HEK293T (cell line): ENCODE measurements at regions not wholly inside any gene's neighbourhood (a gene's known extent, or its start where the extent isn't known, plus 50 kb on each side); places are given as distances from the start of the nearest gene placed in this dataset.

ENCODE experiments used
- CTCF ChIA-PET: fragments of 350-600 bp; formaldehyde crosslinking; extraction: SDS; loops from one replicate; lab custom pipeline; 2021; ENCODE audit warnings: antibody characterized with exemption, inconsistent platforms; lab: Yijun Ruan, JAX
- POLR2A ChIA-PET: fragments of 350-600 bp; formaldehyde crosslinking; extraction: SDS; loops from one replicate; lab custom pipeline; 2020; ENCODE audit warnings: antibody characterized with exemption, inconsistent platforms; lab: Yijun Ruan, JAX
- DNase-seq: peaks from one replicate; pipeline ENCODE4 v3.0.0; 2012; ENCODE audit warnings: mixed read lengths; ENCODE audit errors: extremely low spot score
- ARNT ChIP-seq: fragments of 450-650 bp; IDR thresholded peaks from 2 replicates; pipeline ENCODE4 v1.6.1; 2017; ENCODE audit warnings: mild to moderate bottlenecking
- BHLHE40 ChIP-seq: fragments of 450-650 bp; IDR thresholded peaks from 2 replicates; pipeline ENCODE4 v1.6.1; 2016; ENCODE audit warnings: mild to moderate bottlenecking, moderate library complexity, borderline replicate concordance
- CTBP1 ChIP-seq: fragments of 450-650 bp; IDR thresholded peaks from 2 replicates; pipeline ENCODE4 v1.6.1; 2016; ENCODE audit warnings: borderline replicate concordance
- ELF4 ChIP-seq: fragments of 450-650 bp; IDR thresholded peaks from 2 replicates; pipeline ENCODE4 v1.6.1; 2017; ENCODE audit warnings: antibody characterized with exemption
- FOXA1 ChIP-seq: fragments of 450-650 bp; IDR thresholded peaks from 2 replicates; pipeline ENCODE4 v1.6.1; 2016; ENCODE audit warnings: mild to moderate bottlenecking
- FOXK2 ChIP-seq: fragments of 450-650 bp; IDR thresholded peaks from 2 replicates; pipeline ENCODE4 v1.6.1; 2016; ENCODE audit warnings: mild to moderate bottlenecking
- FOXM1 ChIP-seq: fragments of 450-650 bp; IDR thresholded peaks from 2 replicates; pipeline ENCODE4 v1.6.1; 2017; ENCODE audit warnings: mild to moderate bottlenecking, borderline replicate concordance
- HDGF ChIP-seq: fragments of 450-650 bp; IDR thresholded peaks from 2 replicates; pipeline ENCODE4 v1.6.1; 2017; ENCODE audit warnings: antibody characterized with exemption, borderline replicate concordance
- L3MBTL2 ChIP-seq: fragments of 450-650 bp; conservative IDR thresholded peaks from 2 replicates; pipeline ENCODE4 v1.6.1; 2016; ENCODE audit warnings: mild to moderate bottlenecking
- LEF1 ChIP-seq: fragments of 450-650 bp; IDR thresholded peaks from 2 replicates; pipeline ENCODE4 v1.6.1; 2017; ENCODE audit warnings: mild to moderate bottlenecking, borderline replicate concordance
- NFRKB ChIP-seq: fragments of 450-650 bp; IDR thresholded peaks from 2 replicates; pipeline ENCODE4 v1.6.1; 2016; ENCODE audit warnings: mild to moderate bottlenecking, moderate library complexity
- SP1 ChIP-seq: fragments of 450-650 bp; IDR thresholded peaks from 2 replicates; pipeline ENCODE4 v1.6.1; 2017
- SUZ12 ChIP-seq: fragments of 450-650 bp; IDR thresholded peaks from 2 replicates; pipeline ENCODE4 v1.6.1; 2016; ENCODE audit warnings: mild to moderate bottlenecking
- TARDBP ChIP-seq: fragments of 450-650 bp; IDR thresholded peaks from 2 replicates; pipeline ENCODE4 v1.6.1; 2016
- ZNF384 ChIP-seq: fragments of 450-650 bp; IDR thresholded peaks from 2 replicates; pipeline ENCODE4 v1.6.1; 2016
- TF ChIP-seq, protein P1 (sequence below): fragments of 450-650 bp; IDR thresholded peaks from 2 replicates; pipeline ENCODE4 v1.6.1; 2016

DNA sequence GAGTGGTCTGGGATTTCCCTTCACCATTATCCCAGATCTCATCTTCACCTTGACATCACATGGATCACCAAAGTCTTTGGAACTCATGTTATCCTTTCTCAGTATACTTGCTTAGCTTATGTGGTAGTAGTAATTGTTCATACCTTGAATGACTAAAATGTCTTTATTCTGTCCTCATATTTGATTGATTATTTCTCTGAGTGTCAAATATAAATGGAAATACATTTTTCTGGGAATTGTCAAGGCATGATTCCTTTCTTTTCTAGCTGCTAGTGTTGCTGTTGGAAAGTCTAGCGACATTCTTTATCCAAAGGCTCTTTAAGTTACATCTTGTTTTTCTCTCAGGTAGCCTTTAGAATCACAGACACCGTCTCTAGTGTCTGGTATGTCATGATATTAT lies 334.4 kb downstream of the CMPK2 start:
- TF ChIP-seq L3MBTL2 (no peak), CTBP1 (no peak), SP1 (no peak), TARDBP (no peak), HDGF (no peak)
- TF ChIP-seq, protein P1, sequence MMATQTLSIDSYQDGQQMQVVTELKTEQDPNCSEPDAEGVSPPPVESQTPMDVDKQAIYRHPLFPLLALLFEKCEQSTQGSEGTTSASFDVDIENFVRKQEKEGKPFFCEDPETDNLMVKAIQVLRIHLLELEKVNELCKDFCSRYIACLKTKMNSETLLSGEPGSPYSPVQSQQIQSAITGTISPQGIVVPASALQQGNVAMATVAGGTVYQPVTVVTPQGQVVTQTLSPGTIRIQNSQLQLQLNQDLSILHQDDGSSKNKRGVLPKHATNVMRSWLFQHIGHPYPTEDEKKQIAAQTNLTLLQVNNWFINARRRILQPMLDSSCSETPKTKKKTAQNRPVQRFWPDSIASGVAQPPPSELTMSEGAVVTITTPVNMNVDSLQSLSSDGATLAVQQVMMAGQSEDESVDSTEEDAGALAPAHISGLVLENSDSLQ = no peak
- ChIA-PET CTCF (no interaction called here), POLR2A (no interaction called here)
- DNase-seq = no peak

DNA sequence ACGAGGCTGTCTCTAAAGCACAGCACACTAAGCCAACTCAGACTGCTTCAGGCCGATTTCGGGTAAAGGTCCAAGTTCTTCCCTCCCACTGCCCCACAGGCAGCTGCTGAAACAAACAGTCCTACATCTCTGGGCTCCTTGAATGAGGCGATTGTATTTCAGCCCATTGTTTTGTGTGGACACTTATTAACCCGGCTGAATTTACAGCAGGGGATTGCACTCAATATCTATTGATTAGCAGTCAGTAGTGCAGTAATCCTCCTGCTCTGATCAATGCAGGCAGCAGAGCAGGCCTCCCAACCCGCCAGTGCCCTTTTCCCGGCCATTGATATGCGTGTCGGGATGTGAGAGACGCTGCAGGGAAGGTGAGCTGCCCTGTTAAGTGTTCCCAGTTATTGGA lies 330.1 kb downstream of the CMPK2 start:
- no peak for TF ChIP-seq SP1
- POLR2A ChIA-PET = no interaction called here
- CTCF ChIA-PET = no interaction called here
- no peak for DNase-seq

DNA sequence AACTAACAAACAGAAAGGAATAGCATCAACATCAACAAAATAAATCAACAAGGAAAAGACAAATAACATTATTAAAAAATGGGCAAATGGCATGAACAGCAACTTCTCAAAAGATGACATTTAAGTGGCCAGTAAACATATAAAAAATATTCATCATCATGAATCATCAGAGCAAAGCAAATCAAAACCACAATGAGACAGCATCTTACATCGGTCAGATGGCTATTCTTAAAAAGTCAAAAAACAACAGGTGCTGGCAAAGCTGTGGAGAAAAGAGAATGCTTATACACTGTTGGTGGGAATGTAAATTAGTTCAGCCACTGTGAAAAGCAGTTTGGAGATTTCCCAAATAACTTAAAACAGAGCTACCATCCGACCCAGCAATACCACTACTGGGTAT lies 327.1 kb downstream of the CMPK2 start:
- ChIA-PET CTCF (no interaction called here), POLR2A (no interaction called here)

DNA sequence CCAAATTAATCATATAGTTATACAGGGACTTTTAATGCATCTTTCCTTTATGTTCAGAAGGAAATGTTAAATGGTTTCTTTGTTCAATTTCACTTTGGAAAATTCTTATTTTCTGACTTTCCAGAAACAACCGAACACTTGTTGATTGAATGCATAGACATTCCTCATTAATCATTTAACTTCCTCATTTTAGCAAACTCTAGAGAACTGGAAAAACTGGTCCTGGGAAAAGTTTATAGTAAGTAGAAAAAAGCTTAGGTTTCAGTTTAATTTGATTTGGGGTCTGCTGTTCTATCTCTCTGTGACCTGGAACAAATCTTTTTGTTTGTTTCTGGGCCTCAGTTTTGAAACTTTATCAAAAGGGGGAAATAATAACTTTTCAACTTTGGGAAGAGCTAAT lies 320.4 kb downstream of the CMPK2 start:
- TF ChIP-seq HDGF (no peak), FOXM1 (no peak), L3MBTL2 (no peak), SP1 (no peak), ARNT (no peak), NFRKB (no peak)
- no peak for DNase-seq
- POLR2A ChIA-PET = no interaction called here
- CTCF ChIA-PET = no interaction called here

More for the DNA sequence above, 327.1 kb downstream of the CMPK2 start:
- TF ChIP-seq TARDBP (no peak), LEF1 (no peak), SP1 (no peak), FOXM1 (no peak), ZNF384 (no peak), FOXK2 (no peak)
- TF ChIP-seq, protein P1 = no peak
- DNase-seq = no peak

DNA sequence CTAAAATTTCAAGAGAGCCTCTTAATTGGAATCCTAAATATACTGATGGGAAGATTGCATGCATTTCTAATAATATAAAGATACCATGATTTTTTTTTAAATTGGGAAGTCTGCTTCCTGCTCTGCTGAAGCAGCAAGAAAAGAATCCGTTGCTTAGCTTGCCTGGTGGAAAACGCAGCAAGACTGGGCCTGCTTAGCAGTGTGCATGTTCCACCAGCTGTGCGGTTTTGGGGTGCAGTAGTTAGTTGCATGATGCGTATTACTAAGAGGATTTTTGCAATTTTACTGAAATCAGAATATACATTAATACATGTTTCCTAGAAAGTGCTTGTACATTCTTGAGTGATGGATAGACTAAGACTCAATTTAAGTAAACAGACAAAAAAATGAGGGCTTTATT lies 319.9 kb downstream of the CMPK2 start:
- ChIA-PET POLR2A (no interaction called here), CTCF (no interaction called here)
- TF ChIP-seq LEF1 (no peak), SUZ12 (no peak), FOXA1 (no peak), TARDBP (no peak), ARNT (no peak), HDGF (no peak), CTBP1 (no peak), ELF4 (no peak), NFRKB (no peak), FOXM1 (no peak), ZNF384 (no peak), FOXK2 (no peak), L3MBTL2 (no peak), SP1 (no peak), BHLHE40 (no peak)
- TF ChIP-seq, protein P1 = no peak

DNA sequence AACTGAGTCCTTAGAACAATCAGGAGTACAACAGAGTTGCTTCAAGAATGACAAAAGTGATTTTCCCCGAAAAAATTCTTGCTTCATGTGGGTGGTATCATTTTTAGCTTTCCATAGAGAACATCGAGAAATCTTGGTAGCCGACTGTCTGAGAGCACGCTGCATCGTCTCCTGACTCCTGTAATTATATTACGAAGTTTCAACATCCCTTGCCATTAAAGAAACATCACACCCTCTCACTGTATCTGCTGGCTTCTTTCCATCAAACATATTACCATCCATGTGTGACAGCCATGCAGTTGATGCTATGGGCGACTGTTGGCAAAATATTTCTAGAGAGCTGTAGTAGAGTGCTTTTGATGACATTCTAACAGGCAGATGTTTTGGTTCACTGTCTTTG lies 311.2 kb downstream of the CMPK2 start:
- CTCF ChIA-PET = no interaction called here

More for the DNA sequence above, 319.9 kb downstream of the CMPK2 start:
- DNase-seq = no peak

DNA sequence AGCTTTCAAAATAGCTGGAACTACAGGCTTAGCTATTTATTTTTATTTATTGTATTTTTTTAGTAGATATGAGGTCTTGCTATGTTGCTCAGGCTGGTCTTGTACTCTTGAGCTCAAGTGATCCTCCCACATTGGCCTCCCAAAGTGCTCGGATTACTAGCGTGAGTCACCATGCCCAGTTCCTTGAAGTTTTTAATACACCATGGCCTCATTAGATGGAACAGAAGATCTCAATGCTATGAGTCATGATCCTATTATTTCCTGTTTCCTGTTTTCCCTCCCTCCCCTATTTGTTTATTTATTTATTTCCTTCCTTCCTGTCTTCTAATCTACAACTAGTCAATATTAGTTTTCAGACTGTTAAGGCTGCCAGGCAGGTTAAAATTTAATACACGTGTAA lies 309.0 kb downstream of the CMPK2 start:
- ChIA-PET CTCF (no interaction called here), POLR2A (no interaction called here)
- DNase-seq = no peak
- TF ChIP-seq, protein P1 = no peak
- TF ChIP-seq SUZ12 (no peak), CTBP1 (no peak), ARNT (no peak), ELF4 (no peak)

More for the DNA sequence above, 311.2 kb downstream of the CMPK2 start:
- no peak for TF ChIP-seq NFRKB
- TF ChIP-seq ELF4 = no peak
- no peak for TF ChIP-seq SP1
- TF ChIP-seq ZNF384 = no peak
- no peak for TF ChIP-seq TARDBP
- TF ChIP-seq, protein P1 = no peak
- TF ChIP-seq FOXA1 = no peak
- no peak for DNase-seq
- POLR2A ChIA-PET = no interaction called here
